Activated T-cell treated with anti-CD3 and anti-CD28 coated beads for 1 hour (primary cell): ENCODE measurements at regions not wholly inside any gene's neighbourhood (a gene's known extent, or its start where the extent isn't known, plus 50 kb on each side); places are given as distances from the start of the nearest gene placed in this dataset.
"Not testable (repeated sequence)": the region's sequence is repeated elsewhere in the genome, so short reads cannot be mapped to it uniquely, and the experiment has no call there.

ENCODE experiments used
- DNase-seq: peaks from one replicate; pipeline ENCODE4 v3.0.0-alpha.2; 2020; ENCODE audit warnings: low read depth

DNA sequence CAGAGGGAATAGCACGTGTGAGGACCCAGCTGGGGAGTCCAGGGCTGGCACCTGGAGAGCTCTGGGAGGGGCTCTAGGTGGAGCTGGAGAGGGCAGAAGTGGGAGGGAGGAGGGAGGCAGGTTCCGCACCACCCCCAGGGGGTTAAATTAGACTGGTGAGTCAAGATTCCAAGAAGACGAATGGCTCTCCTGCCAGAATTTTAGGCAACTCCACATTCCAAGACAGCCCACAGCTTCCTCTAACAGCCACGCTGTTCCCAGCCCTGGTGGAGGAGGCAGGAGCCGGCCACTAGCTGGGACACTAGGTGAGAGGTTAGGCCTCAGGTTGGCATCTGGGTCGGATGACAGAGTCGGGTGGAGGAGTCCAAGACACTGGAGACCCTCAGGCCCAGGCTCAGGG lies 60.2 kb downstream of the TFAP2C start:
- DNase-seq, result no peak

DNA sequence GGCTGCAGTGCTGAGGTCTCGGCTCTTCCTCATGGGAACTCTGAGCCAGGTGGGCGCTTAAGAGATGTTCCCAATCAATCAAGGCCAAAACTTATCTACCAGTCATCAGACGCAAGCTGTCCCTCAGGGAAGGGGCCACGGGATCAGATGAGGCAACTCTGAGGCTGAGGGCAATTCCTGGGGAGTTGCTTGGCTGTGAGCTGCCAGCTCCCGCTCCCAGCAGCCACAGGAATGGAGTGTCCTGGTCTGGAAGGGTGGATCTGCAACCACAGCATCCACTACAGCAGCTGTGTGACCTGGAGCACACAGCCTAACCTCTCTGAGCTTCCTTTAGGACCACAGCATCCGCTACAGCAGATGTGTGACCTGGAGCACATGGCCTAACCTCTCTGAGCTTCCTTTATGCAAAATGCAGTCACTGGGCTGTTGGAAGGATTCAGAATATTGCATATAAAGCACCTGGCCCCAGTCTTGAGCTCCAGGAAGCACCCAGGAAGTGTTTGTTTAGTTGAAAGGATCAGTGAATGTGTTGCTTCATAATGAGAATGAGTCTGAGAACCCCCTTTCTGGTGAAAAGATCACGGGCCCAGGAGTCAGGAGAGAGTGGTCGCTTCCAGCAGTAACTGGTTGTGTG lies 60.9 kb downstream of the TFAP2C start:
- DNase-seq, result no peak

DNA sequence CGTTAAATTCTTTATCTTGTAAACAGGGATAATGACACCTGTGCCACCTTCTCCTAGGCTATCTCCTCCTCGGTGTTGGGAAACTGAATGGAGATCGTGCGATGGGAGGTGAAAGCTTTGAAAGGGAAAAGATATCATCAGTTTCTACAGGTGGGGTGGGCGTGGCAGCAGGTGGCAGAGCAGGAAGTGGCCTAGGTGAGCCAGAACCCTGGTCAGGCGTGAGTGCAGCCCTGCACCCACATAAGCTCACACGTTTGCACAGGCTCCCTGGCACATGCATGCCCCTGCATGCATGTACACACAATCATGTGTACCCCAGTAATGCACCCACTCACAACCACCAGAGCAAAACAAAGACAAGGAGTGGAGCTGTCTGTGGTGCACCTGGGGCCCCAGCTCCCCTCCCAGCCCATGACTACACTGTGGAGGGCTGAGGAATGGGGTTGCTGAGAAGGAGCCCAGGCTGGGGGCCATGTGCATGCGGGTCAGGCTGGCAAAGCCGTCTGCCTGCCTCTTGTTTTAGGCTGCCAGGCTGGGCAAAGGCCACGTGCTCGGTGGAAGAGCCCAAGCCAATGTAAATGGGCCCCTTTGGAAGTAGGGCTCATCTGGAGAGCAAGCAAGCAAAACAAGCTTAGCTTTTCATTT lies 61.5 kb downstream of the TFAP2C start:
- no peak for DNase-seq

DNA sequence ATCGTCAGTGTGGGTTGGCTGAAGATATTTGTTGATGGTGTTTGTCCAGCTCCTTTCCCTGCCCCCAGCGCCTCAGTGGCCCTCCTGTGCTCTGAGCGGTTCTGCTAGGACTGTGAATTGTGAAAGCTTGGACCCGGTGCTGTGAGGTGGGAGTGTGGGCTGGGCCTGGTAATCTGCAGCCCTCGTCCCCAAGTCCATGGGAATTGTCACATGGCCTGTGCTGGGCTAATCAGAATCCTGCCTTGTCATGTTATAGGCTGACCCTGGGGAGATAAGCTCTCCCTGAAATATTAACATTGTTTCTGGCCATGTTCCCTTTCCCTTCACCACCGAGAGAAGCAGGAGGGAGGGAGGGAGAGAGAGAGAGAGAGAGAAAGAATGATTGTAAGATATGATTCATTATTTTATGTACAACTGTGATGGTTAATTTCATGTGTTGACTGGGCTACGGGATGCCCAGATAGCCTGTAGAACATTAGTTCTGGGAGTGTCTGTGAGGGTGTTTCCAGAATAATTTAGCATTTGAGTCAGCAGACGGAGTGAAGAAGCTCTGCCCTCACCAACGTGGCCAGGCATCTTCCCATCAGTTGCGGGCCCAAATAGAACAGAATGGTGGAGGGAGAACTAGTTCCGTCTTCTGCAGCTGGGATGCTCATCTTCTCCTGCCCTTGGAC lies 62.4 kb downstream of the TFAP2C start:
- no peak for DNase-seq

DNA sequence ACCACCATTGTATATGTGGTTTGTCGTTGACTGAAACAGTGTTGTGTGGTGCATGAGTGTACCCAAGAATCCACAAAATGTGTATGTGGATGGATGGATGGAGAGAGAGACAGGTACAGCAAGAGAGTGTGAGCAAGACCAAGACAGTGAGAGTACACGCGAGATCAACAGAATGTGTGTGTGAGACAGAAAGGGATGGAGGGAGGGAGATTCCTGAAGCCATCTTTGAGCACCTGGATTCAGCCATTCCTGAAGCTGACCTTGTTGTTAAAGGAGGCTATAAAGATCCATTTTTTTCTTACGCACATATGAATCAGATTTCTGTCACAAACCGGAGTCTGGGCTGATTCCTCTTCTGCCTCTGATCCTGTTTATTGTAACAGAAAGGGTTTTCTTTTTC lies 64.1 kb downstream of the TFAP2C start:
- DNase-seq, result no peak

DNA sequence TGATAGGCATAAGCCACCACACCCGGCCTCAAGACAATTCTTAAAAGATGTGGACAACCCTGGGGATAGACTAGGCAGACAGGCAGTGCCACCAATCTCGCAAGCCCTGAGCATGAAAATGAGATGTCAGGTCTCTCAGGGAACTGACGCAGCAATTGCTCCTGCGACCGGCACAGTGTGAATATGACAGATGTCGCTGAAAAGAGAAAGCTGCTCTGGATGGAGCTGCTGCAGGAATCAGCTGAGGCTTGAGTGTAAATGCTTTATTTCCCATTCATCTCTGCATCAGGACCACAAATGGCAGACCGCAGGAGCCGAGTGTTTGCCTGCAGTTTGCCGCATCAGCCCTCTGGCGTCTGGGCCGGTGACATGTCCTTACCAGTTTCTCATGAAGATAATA lies 68.4 kb downstream of the TFAP2C start:
- no peak for DNase-seq

DNA sequence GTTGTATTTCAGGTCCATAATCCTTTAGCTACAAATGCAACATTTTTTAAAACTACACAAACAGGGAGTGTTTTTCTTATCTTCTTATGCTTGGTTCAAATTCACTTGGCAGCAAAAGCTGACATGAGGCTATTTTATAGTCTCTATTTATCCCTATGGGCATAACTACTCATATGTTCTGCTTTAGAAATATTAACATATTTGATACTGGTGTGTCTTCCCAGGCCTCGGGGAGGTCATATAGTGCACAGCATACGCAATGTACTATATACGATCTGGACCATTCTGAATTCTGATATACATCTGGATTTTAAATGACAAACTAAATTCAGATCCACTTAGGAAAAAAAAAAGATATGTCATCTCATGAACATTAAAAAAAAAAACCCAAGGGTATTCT lies 69.2 kb downstream of the TFAP2C start:
- DNase-seq, result no peak

DNA sequence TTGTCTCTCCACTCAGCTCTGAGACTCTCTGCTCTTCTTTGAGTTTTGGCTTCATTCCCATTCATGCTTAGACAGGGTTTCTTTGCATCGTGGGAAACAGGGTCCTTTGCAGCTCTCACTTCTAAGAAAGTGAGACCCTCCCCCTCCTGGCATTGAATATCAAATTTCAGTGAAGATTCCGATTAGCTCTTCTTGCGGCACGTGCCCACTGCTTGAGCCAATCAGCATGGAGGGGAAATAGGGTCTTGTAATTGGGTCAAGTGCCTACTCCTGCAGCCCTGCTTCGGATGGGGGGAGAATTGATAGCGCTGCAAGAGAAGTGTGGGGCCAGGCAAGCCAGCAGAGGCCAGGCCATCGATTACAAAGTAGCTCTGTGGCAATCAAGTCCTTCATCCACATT lies 69.6 kb downstream of the TFAP2C start:
- DNase-seq, result no peak

DNA sequence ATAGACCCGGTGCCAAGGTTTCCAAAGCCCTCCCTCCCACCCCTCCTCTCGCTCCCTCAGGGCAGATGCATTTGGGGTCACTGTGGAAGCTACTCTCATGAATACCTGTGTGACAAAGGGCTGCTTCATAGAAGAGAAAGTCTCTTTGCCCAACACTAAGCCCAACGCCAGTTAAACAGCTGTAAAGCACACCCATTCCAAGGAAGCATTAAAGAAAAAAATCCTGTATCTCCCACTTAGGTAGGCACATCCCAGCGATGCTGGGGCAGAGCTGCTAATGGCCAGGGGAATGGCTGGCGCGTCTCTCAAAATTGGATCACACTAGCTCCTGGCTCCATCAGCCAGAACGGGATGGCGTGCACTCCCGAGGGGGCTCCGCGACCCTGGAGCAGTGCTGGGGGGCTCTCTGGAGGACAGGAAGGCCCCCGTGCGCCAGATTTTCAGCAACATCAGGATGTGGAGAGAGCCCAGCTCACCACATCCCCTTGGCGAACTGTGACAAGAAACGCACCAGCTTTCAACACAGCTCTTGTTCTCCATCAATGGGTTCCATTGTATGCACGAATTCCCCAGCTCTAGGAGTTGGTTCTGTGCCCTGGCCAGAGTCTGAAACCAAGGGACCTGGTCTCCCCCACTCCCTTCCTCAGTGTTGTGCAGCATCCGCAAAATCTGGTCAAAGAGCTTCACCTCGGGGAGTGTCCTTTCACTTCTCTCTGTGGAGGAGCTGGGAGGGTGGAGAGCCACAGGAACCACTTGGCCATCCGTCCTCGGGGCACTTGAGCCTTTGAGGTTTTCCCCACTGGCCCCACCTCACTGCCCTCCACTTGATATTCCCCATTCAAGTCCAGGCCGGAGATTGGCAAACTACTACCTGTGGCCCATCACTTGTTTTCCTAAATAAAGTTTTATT lies 74.1 kb downstream of the TFAP2C start:
- DNase-seq, result no peak

DNA sequence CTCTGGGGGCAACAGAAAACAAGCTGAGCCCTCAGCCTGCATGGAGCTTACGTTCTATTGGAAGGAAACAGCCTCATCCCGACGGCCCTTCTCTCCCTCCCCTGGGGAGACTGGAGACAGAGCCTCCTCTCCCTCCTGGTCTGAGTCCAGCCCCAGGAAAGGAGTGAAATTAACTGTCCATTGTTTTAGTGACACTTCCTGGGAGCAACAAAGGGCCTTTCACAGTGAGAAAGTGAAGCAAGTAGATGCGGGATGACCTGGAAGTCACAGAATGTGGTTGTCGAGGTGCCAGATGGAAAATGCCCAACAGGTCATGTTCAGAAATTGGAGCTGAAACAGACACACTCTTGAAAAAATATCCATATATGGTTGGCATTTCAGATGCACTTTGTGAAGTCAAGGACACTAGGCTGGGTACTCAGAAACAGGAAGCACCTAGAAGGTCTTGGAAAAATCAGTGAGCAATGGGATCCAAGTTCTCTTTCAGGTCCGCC lies 77.8 kb downstream of the TFAP2C start:
- DNase-seq, result no peak

DNA sequence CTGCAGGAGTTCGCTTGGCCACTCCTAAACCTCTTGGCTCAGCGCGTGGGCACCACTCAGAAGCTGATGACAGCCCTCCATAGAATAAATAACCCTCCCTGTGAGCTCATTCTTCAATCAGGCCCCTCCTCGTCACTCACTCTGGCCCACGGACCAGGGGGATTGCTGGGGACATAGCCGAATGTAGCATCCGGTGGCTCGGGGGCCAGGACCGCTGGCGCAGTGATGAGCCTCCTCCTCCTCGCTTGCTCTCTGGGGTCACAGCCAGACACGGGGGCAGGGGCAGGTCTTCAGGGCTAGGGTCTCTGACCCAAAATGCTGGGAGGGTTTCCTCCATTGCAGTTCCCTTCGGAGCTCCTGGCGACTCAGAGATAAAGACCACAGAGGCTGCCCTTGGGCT lies 79.9 kb downstream of the TFAP2C start:
- DNase-seq, result no peak

DNA sequence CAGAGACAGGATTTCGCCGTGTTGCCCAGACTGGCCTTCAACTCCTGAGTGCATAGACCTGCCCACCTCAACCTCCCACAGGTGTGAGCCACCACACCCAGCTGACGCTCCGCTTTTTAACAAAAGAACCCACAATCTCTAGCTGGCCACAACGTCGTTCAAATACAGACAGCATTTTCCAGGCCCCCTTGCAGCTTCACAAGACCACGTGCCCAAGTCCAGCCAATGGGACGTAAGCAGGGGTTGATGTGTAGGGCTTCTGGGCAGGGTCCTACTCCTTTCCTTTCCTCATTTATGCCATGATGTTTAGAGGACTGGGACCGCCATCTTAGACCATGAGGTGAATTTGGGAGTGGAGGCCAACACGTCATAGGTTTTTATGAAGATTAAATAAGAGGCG lies 81.0 kb downstream of the TFAP2C start:
- no peak for DNase-seq

DNA sequence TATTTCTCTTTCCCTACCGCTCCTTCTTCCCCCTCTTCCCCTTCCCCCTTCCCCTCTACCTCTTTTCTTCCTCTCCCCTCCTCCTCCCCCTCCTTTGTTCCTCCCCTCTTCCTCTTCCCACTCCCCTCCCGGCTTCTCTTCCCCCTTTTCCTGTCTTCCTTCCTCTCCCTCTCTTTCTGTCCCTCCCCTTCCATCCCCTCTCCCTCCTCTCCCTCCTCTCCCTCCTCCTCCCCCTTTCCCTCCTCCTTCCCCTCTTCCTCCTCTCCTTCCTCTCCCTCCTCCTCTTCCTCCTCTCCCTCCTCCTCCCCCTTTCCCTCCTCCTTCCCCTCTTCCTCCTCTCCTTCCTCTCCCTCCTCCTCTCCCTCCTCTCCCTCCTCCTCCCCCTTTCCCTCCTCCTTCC lies 81.5 kb downstream of the TFAP2C start:
- not testable (repeated sequence) for DNase-seq

DNA sequence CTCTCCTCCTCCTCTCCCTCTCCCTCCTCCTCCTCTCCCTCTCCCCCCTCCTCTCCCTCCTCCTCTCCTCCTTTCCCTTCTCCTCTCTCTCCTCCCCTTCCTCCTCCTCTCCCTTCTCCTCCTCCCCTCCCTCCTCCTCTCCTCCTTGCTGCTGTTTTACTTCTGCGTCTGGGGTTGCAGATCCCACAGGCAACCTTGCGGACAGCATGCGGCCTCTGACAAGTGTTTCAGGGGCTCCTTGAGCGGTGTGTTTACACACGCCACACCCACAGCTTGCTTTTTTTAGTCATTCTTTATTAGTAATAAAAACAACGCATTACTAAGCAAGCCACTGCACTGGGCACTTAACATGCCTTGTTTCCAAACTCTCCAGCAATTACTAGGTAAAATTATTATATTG lies 81.9 kb downstream of the TFAP2C start:
- DNase-seq, result no peak

DNA sequence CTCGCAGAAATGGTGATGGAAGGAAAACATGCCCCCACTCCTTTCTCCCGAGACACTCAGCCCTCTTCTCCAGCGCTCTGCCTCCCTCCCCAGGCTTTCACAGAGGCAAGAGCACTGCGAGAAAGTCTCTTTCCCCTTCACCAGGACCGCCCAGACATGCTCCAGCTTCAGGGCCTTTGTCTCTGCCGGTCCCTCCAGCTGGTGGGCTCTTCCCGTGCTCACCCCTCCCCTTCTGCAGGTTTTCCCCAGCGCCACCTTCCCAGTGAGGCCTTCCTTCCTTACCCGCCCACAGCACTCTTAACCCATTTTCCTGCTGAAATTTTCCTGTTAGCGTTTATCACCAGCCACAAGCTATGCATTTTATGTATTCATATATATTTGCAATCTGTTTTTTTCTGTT lies 86.2 kb downstream of the TFAP2C start:
- no peak for DNase-seq

DNA sequence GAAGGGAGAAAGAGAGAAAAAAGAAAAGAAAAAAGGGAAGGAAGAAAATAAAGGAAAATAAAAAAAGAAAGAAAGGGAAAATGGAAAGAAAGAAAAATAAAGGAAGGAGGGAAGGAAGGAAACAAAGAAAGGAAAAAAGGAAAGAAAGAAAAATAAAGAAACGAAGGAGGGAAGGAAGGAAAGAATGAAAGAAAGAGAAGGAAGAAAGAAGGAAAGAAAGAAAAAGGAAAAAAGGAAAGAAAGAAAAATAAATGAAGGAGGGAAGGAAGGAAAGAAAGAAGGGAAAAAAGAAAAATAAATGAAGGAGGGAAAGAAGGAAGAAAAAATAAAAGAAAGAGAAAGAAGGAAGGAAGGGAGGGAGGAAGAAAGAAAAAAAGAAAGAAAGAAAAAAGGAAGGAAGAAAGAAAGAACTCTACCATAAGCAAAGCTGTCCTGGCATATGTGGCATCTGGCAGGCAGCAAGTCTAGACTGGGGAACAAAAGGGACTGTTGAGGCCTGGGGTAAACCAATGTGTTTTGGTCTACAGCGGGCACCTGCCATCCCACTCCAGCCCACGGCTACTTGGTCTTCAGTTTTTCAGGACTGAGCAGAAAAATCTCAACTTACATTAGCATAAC lies 86.9 kb downstream of the TFAP2C start:
- no peak for DNase-seq

DNA sequence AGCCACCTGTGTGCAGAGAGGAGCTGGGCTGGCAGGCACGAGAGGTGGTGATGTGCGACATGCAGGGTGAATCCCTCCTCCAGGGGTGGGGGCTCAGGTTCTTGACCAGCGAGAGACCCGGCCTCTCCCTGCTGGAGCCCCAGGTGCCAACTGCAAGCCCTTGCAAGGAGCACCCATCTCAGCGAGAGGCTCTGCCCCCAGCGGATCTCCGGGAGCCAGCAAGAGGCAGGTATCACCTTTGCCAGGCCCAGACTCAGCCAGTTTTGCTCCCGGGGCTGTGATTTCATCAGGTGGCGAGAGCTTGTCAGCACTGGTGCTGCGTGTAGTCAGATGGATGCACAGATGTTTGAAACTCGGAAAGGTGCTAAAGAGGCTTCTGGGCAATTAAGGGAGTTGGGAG lies 87.7 kb downstream of the TFAP2C start:
- DNase-seq, result no peak

DNA sequence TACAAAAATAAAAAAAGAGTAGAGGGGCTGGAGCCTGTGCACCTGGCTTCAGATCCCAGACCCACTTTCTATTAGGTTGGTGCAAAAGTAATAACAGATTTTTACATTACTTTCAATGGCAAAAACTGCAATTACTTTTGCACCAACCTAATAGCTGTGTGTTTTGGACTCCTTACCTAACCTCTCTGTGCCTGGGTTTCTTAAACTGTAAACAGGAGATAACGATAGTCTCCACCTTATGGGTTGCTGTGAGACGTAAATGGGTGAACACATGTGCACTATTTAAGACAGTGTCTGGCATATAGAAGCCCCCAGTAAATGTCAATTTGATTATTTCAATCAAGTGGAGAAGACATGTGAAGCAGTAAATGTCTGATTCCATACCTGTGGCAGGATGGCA lies 89.7 kb downstream of the TFAP2C start:
- DNase-seq, result no peak

DNA sequence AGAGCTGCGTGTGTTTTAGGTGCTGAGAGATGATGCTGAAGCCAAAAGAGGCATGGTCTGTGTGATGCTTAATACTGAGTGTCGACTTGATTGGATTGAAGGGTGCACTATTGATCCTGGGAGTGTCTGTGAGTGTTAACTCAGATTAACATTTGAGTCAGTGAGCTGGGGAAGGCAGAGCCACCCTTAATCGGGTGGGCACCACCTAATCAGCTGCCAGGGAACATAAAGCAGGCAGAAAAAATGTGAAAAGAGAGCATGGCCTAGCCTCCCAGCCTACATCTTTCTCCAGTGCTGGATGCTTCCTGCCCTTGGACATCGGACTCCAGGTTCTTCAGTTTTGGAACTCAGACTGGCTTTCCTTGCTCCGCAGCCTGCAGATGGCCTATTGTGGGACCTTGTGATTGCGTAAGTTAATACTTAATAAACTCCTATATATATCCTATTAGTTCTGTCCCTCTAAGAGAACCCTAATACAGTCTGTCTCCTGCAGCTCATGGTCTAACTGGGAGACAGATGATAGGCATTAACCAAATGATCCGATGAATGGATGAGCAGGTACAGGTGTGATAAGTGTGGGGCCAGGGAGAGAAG lies 91.6 kb downstream of the TFAP2C start:
- no peak for DNase-seq

DNA sequence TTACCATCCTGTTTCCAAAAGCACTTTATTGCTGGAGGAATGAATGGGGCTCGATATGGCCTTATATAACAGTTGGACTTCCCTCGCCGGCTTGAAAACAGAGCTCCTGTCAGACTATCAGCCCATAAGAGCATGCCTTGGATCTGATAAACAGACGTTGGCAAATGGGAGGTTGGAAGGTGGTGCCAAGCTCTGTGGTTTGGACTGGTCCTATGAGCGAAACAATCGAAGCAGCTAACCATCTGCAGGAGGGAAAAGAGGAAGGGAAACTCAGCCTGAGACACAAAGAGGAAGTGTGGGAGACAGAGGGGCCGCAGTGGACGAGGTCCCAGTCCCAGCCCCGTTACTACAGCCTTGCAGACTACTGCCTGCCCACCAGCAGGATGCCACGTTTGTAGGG lies 92.9 kb downstream of the TFAP2C start:
- no peak for DNase-seq

DNA sequence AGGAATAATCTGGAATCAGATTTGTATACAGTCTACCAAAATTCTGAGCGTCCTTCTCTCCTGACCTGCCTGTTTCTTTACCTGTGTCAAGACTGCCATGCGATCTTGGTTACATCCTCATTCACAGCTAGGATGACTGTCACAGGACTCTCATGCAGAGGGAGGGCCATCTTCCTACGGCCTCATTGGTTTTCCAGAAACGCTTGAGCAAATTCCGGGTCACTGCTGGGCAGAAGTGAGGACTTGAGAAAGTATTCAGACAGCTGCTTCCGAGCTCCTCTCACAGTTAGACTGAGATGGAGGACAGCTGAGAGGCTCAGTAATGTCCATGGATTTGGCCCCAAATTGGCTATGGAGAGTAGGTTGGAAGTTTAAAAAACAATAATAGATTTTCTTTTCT lies 94.2 kb downstream of the TFAP2C start:
- DNase-seq, result no peak
